GM10266 (cell line): ENCODE measurements at regions not wholly inside any gene's neighbourhood (a gene's known extent, or its start where the extent isn't known, plus 50 kb on each side); places are given as distances from the start of the nearest gene placed in this dataset.

ENCODE experiments used
- DNase-seq: peaks from one replicate; pipeline ENCODE4 v3.0.0; 2012; ENCODE audit errors: extremely low spot score
- CTCF ChIP-seq: IDR thresholded peaks from 2 replicates; pipeline ENCODE4 v1.5.1; 2012; ENCODE audit warnings: mild to moderate bottlenecking, low read depth; ENCODE audit not compliant: control insufficient read depth, insufficient read depth; ENCODE audit errors: missing control alignments

- DNase-seq, result no peak
- TF ChIP-seq CTCF, result no peak
Measured at GRCh38 chr5:39506211-39506610, 81.4 kb upstream of the DAB2 start.

GRCh38 chr5:39505791-39506190 is 81.0 kb upstream of the DAB2 start:
- no peak for DNase-seq
- TF ChIP-seq CTCF, result no peak

- DNase-seq, result no peak
- no peak for TF ChIP-seq CTCF
Measured at GRCh38 chr5:39505363-39505762, 80.6 kb upstream of the DAB2 start.

GRCh38 chr5:39503155-39503554 is 78.4 kb upstream of the DAB2 start:
- no peak for TF ChIP-seq CTCF
- DNase-seq, result no peak

GRCh38 chr5:39502704-39503103 is 77.9 kb upstream of the DAB2 start:
- TF ChIP-seq CTCF, result no peak

GRCh38 chr5:39501397-39501796 is 76.6 kb upstream of the DAB2 start:
- no peak for TF ChIP-seq CTCF
- no peak for DNase-seq

More at GRCh38 chr5:39502704-39503103, 77.9 kb upstream of the DAB2 start:
- no peak for DNase-seq

GRCh38 chr5:39500551-39501175 is 75.9 kb upstream of the DAB2 start:
- no peak for DNase-seq
- TF ChIP-seq CTCF, result no peak
